Right kidney (tissue), 1 donor: ENCODE measurements at regions not wholly inside any gene's neighbourhood (a gene's known extent, or its start where the extent isn't known, plus 50 kb on each side); places are given as distances from the start of the nearest gene placed in this dataset.
"Not testable (repeated sequence)": the region's sequence is repeated elsewhere in the genome, so short reads cannot be mapped to it uniquely, and the experiment has no call there.

ENCODE experiments used
- DNase-seq: peaks from one replicate; pipeline ENCODE4 v3.0.0-alpha.2; 2016

- no peak for DNase-seq
Measured at GRCh38 chr10:44300666-44301649, 83.9 kb downstream of the CXCL12 start.

- no peak for DNase-seq
Measured at GRCh38 chr10:44298713-44299112, 86.2 kb downstream of the CXCL12 start.

GRCh38 chr10:44297963-44298362 is 86.9 kb downstream of the CXCL12 start:
- DNase-seq: no peak

- no peak for DNase-seq
Measured at GRCh38 chr10:44295644-44296241, 89.2 kb downstream of the CXCL12 start.

GRCh38 chr10:44294726-44295412 is 90.0 kb downstream of the CXCL12 start:
- DNase-seq: no peak

GRCh38 chr10:44293842-44294241 is 91.1 kb downstream of the CXCL12 start:
- DNase-seq: no peak

GRCh38 chr10:44293306-44293778 is 91.6 kb downstream of the CXCL12 start:
- DNase-seq: peak; percentile 64

GRCh38 chr10:44292390-44293002 is 92.4 kb downstream of the CXCL12 start:
- DNase-seq: peak; percentile 59

GRCh38 chr10:44291091-44291490 is 93.8 kb downstream of the CXCL12 start:
- DNase-seq: no peak

- no peak for DNase-seq
Measured at GRCh38 chr10:44289125-44289524, 95.8 kb downstream of the CXCL12 start.

- no peak for DNase-seq
Measured at GRCh38 chr10:44287408-44287807, 97.5 kb downstream of the CXCL12 start.

- no peak for DNase-seq
Measured at GRCh38 chr10:44284198-44285084, 100.5 kb downstream of the CXCL12 start.

GRCh38 chr10:44282626-44283300 is 102.1 kb downstream of the CXCL12 start:
- DNase-seq: no peak

GRCh38 chr10:44281662-44282061 is 103.2 kb downstream of the CXCL12 start:
- no peak for DNase-seq

- no peak for DNase-seq
Measured at GRCh38 chr10:44281089-44281613, 103.7 kb downstream of the CXCL12 start.

GRCh38 chr10:44280226-44281014 is 104.5 kb downstream of the CXCL12 start:
- DNase-seq: no peak

GRCh38 chr10:44279426-44280126 is 105.3 kb downstream of the CXCL12 start:
- no peak for DNase-seq

- DNase-seq: no peak
Measured at GRCh38 chr10:44278837-44279324, 106.0 kb downstream of the CXCL12 start.

GRCh38 chr10:44268435-44268948 is 116.4 kb downstream of the CXCL12 start:
- DNase-seq: not testable (repeated sequence)
